ENCODE measurements at regions not wholly inside any gene's neighbourhood (a gene's known extent, or its start where the extent isn't known, plus 50 kb on each side); places are given as distances from the start of the nearest gene placed in this dataset.

DNA sequence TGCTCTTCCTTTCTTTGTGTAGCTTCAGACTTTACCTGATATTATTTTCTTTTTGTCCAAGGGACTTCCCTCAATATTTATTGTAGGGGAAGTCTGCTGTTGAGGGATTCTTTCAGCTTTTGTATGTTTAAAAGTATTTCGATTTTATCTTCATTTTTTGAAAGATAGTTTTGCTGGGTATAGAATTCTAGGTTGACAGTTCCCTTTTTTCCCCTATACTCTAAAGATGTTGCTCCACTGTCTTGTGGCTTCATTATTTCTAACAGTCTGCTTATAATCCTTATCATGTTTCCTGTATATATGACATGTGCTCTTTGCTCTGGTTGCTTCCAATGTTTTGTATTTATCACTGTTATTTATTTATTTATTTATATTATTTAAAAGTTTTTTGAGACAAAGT lies 57.3 kb downstream of the CYTL1 start:
- DNase-seq (ENCODE audit: low spot score), result no peak

DNA sequence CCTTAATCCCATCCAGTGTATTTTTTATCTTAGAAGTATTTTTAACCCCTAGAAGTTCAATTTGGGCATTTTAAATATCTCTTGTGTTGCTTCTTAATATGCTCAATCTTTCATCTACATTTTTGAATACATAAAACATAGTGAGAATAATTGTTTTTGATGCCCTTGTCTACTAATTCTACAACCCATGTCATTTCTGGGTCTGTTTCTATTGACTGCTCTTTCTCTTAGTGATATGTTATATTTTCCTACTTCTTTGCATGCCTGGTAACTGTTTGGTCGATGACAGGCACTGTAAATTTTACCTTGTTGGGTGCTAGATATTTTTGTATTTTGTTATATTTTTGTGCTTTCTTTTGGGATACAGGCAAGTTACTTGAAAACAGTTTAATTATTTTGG lies 56.3 kb downstream of the CYTL1 start:
- no peak for DNase-seq (ENCODE audit: low spot score)
